ENCODE measurements at regions not wholly inside any gene's neighbourhood (a gene's known extent, or its start where the extent isn't known, plus 50 kb on each side); places are given as distances from the start of the nearest gene placed in this dataset.
"Not testable (repeated sequence)": the region's sequence is repeated elsewhere in the genome, so short reads cannot be mapped to it uniquely, and the experiment has no call there.

- in situ Hi-C loops (cut with HindIII; ENCODE audit: low pct_unique_long_range_greater_than_20kb, low sequenced_read_pairs); DNase-seq (ENCODE audit: low read depth in 1 of 2, low spot score in 1 of 2): not testable (repeated sequence)
These were observed 111.1 kb upstream of the SAMD11 start for GRCh38 chr1:812535-813127.

- DNase-seq (ENCODE audit: low read depth in 1 of 2, low spot score in 1 of 2); in situ Hi-C loops (cut with HindIII; ENCODE audit: low pct_unique_long_range_greater_than_20kb, low sequenced_read_pairs): not testable (repeated sequence)
These were observed 109.2 kb upstream of the SAMD11 start for GRCh38 chr1:814543-814942.

GRCh38 chr1:815147-815922, 108.4 kb upstream of the SAMD11 start:
- in situ Hi-C loops (cut with HindIII; ENCODE audit: low pct_unique_long_range_greater_than_20kb, low sequenced_read_pairs); DNase-seq (ENCODE audit: low read depth in 1 of 2, low spot score in 1 of 2): not testable (repeated sequence)

GRCh38 chr1:817071-817599, 106.6 kb upstream of the SAMD11 start:
- DNase-seq (ENCODE audit: low read depth in 1 of 2, low spot score in 1 of 2); in situ Hi-C loops (cut with HindIII; ENCODE audit: low pct_unique_long_range_greater_than_20kb, low sequenced_read_pairs): not testable (repeated sequence)

- not testable (repeated sequence) for DNase-seq (ENCODE audit: low read depth in 1 of 2, low spot score in 1 of 2)
These were observed 105.8 kb upstream of the SAMD11 start for GRCh38 chr1:817658-818617.

GRCh38 chr1:818618-819291, 105.0 kb upstream of the SAMD11 start:
- no peak for DNase-seq (ENCODE audit: low read depth in 1 of 2, low spot score in 1 of 2)
- in situ Hi-C loops (cut with HindIII; ENCODE audit: low pct_unique_long_range_greater_than_20kb, low sequenced_read_pairs) = no loop called here
- no peak for TF ChIP-seq JUND (IDR thresholded peaks at IDR 0.05; ENCODE audit: low read depth)

More at GRCh38 chr1:817658-818617, 105.8 kb upstream of the SAMD11 start:
- in situ Hi-C loops (cut with HindIII; ENCODE audit: low pct_unique_long_range_greater_than_20kb, low sequenced_read_pairs) = not testable (repeated sequence)

GRCh38 chr1:820962-821361, 102.8 kb upstream of the SAMD11 start:
- DNase-seq (ENCODE audit: low read depth in 1 of 2, low spot score in 1 of 2) = no peak
- in situ Hi-C loops (cut with HindIII; ENCODE audit: low pct_unique_long_range_greater_than_20kb, low sequenced_read_pairs) = no loop called here
- no peak for TF ChIP-seq JUND (IDR thresholded peaks at IDR 0.05; ENCODE audit: low read depth)

- in situ Hi-C loops (cut with HindIII; ENCODE audit: low pct_unique_long_range_greater_than_20kb, low sequenced_read_pairs); DNase-seq (ENCODE audit: low read depth in 1 of 2, low spot score in 1 of 2): not testable (repeated sequence)
These were observed 96.9 kb upstream of the SAMD11 start for GRCh38 chr1:826808-827207.

- in situ Hi-C loops (cut with HindIII; ENCODE audit: low pct_unique_long_range_greater_than_20kb, low sequenced_read_pairs) = not testable (repeated sequence)
- peak; percentile 28 to 92 for DNase-seq (ENCODE audit: low read depth in 1 of 2, low spot score in 1 of 2)
These were observed 96.3 kb upstream of the SAMD11 start for GRCh38 chr1:827211-828063.

GRCh38 chr1:829324-829723, 94.4 kb upstream of the SAMD11 start:
- in situ Hi-C loops (cut with HindIII; ENCODE audit: low pct_unique_long_range_greater_than_20kb, low sequenced_read_pairs); DNase-seq (ENCODE audit: low read depth in 1 of 2, low spot score in 1 of 2): not testable (repeated sequence)

- DNase-seq (ENCODE audit: low read depth in 1 of 2, low spot score in 1 of 2); in situ Hi-C loops (cut with HindIII; ENCODE audit: low pct_unique_long_range_greater_than_20kb, low sequenced_read_pairs): not testable (repeated sequence)
These were observed 93.8 kb upstream of the SAMD11 start for GRCh38 chr1:829932-830331.

- in situ Hi-C loops (cut with HindIII; ENCODE audit: low pct_unique_long_range_greater_than_20kb, low sequenced_read_pairs); DNase-seq (ENCODE audit: low read depth in 1 of 2, low spot score in 1 of 2): not testable (repeated sequence)
These were observed 93.0 kb upstream of the SAMD11 start for GRCh38 chr1:830750-831149.

Measured in T47D (cell line).